HG03520 (cell line): ENCODE measurements at regions not wholly inside any gene's neighbourhood (a gene's known extent, or its start where the extent isn't known, plus 50 kb on each side); places are given as distances from the start of the nearest gene placed in this dataset.
A peak's percentile ranks its signal among the peaks of the same experiment; 100 is the strongest.

Source experiments
- ATAC-seq: cut with Tn5 transposase; IDR thresholded peaks from one replicate; pipeline ENCODE4 v1.9.1; 2021; ENCODE audit warnings: mild to moderate bottlenecking, moderate library complexity; ENCODE audit not compliant: unreplicated experiment

DNA sequence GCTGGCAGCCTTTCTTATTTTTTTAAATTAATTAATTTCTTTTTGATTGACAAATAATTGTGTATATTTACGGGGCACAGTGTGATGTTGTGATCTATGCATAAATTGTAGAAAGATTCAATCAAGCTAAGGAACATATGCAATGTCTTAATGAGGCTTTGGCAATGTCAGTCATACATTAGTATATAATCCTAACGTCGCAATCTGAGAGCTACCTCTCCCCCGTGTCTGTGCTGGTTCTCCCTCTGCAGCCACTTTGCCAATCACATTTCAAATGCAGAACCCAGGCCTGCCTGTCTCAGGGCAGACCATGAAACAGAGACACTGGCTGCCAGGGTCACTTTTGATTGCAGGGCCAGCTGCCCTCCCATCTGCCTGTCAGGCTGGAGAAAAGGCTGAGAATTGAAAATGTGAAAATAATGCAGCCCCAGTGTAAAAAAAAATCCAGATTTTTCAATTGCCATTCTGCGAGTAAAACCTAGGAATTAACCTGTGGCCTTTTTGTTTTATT, 56.3 kb downstream of the SLC24A2 start:
- no peak for ATAC-seq

DNA sequence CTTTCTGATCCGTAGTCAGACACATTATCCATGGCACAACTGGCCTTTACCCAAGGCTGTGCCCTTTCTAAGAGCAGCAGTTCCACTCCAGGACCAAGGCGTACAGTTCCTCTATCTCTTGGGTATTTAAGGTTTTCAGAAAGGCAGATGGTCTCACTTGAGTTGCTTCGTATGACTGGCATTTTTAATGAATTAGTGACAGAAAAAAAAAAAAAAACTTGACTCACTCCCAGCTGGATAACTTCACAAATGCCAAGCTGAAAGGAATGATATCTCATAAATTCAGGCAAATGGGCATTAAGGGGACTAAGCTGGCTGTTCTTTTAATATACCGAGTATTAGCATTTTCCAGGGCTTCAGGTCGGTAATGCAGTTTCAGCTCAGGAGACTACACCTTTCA, 60.7 kb downstream of the SLC24A2 start:
- ATAC-seq = no peak

DNA sequence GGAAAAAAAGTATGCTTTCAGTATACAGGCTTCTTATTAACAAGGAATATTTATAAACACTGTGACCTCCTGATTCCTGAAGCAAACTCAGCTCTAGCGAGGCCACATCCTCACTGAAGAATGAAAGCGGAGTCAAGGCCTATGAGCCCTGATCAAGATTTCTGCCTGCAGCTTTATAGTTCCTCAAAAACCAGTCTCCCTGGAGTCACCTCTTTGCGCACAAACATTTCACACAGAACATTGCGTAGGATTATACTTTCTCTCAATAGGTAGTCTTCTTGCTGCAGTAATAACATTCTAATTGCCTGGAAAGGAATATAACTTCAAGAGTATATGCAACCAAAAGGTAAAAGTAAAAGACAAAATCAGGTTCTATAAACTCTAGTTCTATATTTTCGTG, 62.9 kb downstream of the SLC24A2 start:
- no peak for ATAC-seq

- no peak for ATAC-seq
Measured at GRCh38 chr9:19720377-19720776, 68.5 kb downstream of the SLC24A2 start.

GRCh38 chr9:19703702-19704101, 85.1 kb downstream of the SLC24A2 start:
- ATAC-seq = no peak

DNA sequence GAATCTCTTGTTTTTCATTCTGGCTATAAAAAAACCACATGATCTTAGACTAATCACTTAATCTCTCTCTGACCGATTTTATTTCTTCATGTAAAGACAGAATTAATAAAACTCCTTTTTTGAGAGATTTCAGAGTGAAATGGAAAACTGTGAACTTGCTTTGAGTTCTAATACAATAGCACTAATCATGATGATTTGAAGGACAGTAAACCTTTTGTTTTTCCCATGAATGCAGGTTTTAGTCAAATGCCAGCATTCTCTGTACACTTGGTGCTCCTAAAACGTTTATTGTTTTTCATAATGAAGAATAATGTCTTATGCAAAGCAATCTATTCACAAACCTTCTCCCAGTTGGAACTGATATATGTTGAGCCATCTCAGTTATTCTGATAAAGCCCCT, 86.8 kb downstream of the SLC24A2 start:
- no peak for ATAC-seq

- ATAC-seq = no peak
Measured at GRCh38 chr9:19701274-19701673, 87.6 kb downstream of the SLC24A2 start.

DNA sequence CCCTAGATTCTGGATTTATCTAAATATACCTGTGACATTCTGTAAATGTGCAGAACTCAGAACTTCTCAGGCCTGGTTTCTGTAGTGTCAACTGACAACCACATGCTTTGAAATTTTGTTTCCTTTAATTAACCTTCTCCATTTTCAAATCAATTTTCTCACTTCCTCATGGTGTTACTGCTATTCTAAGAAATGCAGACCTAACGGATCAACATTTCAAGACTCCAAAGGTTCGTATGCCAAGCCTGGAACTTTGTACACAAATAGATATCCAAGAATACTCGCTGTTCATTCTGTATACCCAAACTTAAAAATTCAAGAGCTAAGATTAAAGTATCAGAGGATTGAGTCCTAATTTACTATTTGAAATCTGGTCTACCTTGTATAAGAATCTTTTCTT, 88.1 kb downstream of the SLC24A2 start:
- ATAC-seq = no peak

DNA sequence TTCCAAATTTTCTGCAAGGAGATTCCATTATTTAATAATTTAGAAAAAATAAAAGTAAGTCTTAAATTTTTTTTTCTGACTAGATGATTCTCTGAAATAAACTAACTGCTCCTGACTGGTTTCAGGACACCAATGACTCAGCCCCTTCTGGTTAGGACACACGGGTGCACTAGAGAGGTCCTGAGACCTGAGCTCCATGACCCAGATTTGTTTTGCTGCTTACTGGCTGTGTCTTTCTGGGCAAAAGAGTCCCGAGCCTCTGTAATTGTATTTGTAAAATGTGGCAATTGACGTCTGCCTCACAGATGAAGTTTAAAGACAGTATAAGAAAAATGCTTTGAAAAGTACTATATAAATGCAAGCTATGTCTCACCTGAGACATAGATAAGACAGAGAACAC, 89.1 kb downstream of the SLC24A2 start:
- no peak for ATAC-seq

GRCh38 chr9:19698960-19699359, 89.9 kb downstream of the SLC24A2 start:
- ATAC-seq = no peak

DNA sequence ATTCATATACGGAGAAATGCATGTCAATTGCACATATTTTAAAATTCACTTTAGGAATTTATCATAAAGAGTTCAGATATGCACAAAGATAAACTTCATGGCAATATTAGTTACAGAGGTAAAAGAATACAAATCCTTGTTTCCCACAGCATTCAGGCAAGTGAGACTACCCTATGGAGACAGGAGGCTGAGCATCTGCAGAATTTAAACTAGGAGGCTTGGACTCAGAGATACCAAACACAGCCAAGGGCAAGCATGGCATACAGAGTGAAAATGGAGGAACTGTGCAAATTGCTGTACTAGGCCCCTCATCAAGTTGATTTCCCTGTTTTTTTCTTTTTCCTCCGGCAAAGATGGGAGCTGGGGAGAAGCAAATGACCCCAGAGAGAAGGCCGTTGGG, 94.2 kb downstream of the SLC24A2 start:
- ATAC-seq = no peak

- no peak for ATAC-seq
Measured at GRCh38 chr9:19690128-19690527, 98.7 kb downstream of the SLC24A2 start.

DNA sequence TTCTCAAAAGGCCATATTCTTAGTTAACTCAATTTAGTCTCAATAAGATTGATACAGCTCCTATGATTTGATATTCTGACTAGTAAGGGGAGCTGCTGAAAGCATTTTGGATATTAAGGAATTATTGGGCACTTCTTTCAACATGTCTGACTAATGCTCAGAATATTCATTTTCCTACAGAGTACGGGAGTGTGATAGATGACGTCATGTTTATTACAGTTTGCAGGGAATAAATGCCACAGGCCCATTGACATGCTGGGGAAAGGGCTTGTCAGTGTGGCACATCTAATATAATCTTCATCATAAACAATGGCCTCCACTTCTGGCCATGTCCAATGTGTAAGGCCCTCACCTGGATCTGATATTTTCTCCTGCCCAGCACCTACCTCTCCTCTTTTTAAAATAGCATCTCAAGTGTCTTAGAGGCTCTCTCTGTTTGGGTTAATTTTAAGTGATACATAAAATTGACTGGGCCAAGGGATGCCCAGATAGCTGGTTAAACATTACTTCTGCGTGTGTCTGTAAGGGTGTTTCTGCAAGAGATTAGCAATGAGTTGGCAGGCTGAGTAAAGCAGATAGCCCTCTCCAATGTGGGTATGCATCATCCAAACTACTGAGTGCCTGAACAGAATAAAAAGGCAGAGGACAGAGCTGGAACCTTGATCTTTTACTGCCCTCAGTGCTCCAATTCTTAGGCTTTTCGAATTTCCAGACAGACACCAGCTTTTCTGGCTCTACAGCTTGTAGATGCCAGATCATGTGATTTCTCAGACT, 99.3 kb downstream of the SLC24A2 start:
- ATAC-seq = no peak

DNA sequence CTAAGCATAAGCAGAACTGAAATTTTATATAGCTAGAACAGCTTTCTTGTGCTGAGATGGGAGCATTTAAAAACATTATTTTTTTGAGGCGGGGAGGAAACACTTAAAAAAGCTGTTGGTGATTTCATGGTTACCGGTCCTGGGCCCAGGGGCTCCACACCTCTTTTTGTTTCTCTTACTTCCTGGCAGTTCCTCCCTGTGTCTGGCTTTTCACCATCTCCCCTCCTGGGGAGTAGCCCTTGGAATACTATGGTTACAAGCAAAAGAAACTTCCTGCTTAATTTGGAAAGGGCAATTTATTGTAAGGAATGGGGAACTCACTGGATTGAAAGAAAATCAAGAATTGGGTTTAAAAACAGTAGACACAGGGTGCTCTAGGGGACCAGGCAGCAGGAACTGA, 105.1 kb downstream of the SLC24A2 start:
- ATAC-seq = no peak

GRCh38 chr9:19682397-19682796, 106.4 kb downstream of the SLC24A2 start:
- no peak for ATAC-seq

DNA sequence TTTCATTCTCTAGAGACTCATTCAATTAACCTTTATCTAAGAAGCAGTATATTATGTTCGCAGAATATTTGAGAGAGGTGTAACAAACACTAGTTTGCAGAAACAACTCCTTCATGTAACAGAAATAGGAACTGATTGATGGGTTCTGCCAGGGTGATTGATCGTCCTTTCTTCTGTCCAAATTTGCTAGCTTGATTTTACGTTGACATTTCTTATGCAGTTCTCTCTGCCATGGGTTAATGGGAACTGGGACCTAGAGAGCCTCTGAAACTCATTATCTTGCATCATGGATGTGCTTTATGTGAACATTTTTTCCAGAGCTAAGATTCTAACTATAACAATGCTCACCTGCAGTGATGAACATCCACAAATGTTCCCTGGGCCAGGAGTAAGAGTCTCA, 107.0 kb downstream of the SLC24A2 start:
- no peak for ATAC-seq

DNA sequence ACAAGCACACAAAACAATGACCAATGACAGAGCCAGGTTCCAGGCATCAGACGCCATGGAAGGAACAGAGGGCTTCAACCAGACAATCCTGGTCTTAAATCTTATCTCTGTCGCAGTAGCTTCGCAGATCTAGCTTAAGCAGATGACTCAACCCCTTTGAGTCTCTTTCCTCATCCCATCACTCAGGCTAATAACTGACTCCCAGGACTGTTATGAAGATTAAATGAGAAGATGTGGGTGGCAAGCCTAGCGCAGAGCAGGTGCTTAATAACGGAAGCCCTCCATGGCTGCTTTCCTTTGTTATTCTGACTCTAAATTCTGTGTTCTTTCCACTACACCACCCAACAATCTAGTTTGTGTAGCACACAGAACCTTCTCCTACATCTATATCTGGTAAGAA, 110.9 kb downstream of the SLC24A2 start:
- no peak for ATAC-seq

- no peak for ATAC-seq
Measured at GRCh38 chr9:19675492-19675891, 113.3 kb downstream of the SLC24A2 start.

GRCh38 chr9:19666575-19666974, 122.3 kb downstream of the SLC24A2 start:
- no peak for ATAC-seq

- peak; percentile 99 for ATAC-seq
Measured at GRCh38 chr9:19665146-19665863, 123.5 kb downstream of the SLC24A2 start.

DNA sequence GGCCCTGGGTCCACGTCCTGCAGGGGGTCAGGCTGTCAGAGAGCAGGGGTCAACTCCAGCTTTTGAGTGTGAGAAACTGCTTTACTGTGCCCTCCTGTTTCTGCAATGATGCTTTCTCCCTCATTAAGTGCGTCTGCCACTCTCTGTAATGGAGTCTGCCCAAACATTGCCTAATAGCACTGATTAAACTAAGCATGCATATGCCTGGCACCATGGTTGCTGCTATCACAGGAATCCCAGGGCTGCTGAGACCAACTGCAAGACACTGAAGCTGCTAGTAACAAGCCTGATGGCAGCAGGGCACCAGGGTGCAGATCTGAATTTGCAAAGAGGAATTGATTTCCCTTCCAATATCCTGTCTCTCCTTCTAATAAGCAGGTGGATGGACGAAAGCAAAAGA, 125.3 kb downstream of the SLC24A2 start:
- no peak for ATAC-seq

DNA sequence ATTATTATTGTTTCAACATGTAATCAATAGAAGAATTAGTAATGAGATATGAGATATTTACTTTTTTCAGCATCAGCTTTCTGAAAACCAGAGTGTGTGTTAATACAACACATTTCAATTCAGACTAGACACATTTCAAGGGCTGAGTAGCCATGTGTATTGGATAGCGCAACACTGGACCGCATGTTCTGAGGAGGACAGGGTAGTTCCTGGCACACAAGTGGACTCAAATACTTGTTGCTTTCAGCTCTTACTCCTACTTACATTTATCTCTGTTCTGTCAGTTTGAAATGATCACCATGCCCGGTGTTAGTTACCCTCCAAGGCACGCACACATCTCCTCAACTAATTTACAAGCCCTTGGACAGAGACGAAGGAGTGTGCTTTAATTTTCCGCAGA, 126.6 kb downstream of the SLC24A2 start:
- no peak for ATAC-seq
